H9 (cell line): ENCODE measurements at regions not wholly inside any gene's neighbourhood (a gene's known extent, or its start where the extent isn't known, plus 50 kb on each side); places are given as distances from the start of the nearest gene placed in this dataset.

Experiments
- DNase-seq: peaks from one replicate; pipeline ENCODE4 v3.0.0-alpha.2; 2017
- H2AFZ ChIP-seq: one replicate; pipeline ENCODE4 v1.6.1; 2013; ENCODE audit warnings: mild to moderate bottlenecking, low read length, control low read depth, moderate library complexity
- H2AK5ac ChIP-seq: 2 replicates; pipeline ENCODE4 v1.6.1; 2013; ENCODE audit warnings: low read length, control low read depth, mixed read lengths; ENCODE audit not compliant: insufficient read length
- H2BK120ac ChIP-seq: one replicate; pipeline ENCODE4 v1.6.1; 2013; ENCODE audit warnings: low read depth, mild to moderate bottlenecking, low read length, control low read depth, inconsistent platforms; ENCODE audit not compliant: poor library complexity, severe bottlenecking
- H2BK12ac ChIP-seq: 2 replicates; pipeline ENCODE4 v1.6.1; 2013; ENCODE audit warnings: low read length, control low read depth, mixed read lengths, low read depth; ENCODE audit not compliant: insufficient read length
- H2BK15ac ChIP-seq: 2 replicates; pipeline ENCODE4 v1.6.1; 2013; ENCODE audit warnings: low read depth, low read length, control low read depth
- H2BK20ac ChIP-seq: one replicate; pipeline ENCODE4 v1.6.1; 2013; ENCODE audit warnings: low read depth, mild to moderate bottlenecking, low read length, control low read depth, inconsistent platforms; ENCODE audit not compliant: poor library complexity, severe bottlenecking
- H2BK5ac ChIP-seq: 2 replicates; pipeline ENCODE4 v1.6.1; 2013; ENCODE audit warnings: low read length, control low read depth, mixed read lengths; ENCODE audit not compliant: insufficient read length
- H3K14ac ChIP-seq: 2 replicates; pipeline ENCODE4 v1.6.1; 2013; ENCODE audit warnings: low read length, control low read depth; ENCODE audit not compliant: insufficient read depth
- H3K18ac ChIP-seq: 2 replicates; pipeline ENCODE4 v1.6.1; 2013; ENCODE audit warnings: low read depth, mild to moderate bottlenecking, mixed read lengths, low read length, control low read depth; ENCODE audit not compliant: insufficient read length
- H3K23ac ChIP-seq: 2 replicates; pipeline ENCODE4 v1.6.1; 2013; ENCODE audit warnings: low read length, control low read depth, mixed read lengths, low read depth; ENCODE audit not compliant: insufficient read length
- H3K23me2 ChIP-seq: 2 replicates; pipeline ENCODE4 v1.6.1; 2013; ENCODE audit warnings: low read depth, mild to moderate bottlenecking, mixed read lengths, low read length, control low read depth; ENCODE audit not compliant: insufficient read length, poor library complexity, severe bottlenecking
- H3K27ac ChIP-seq: 2 replicates; pipeline ENCODE4 v1.5.1; 2013; ENCODE audit warnings: low read length, control low read depth, mixed read lengths, low read depth; ENCODE audit not compliant: insufficient read length
- H3K27me3 ChIP-seq: 2 replicates; pipeline ENCODE4 v1.6.1; 2013; ENCODE audit warnings: low read length, control low read depth, inconsistent platforms; ENCODE audit not compliant: insufficient read depth
- H3K4ac ChIP-seq: 2 replicates; pipeline ENCODE4 v1.6.1; 2013; ENCODE audit warnings: low read depth, mild to moderate bottlenecking, control low read depth, inconsistent platforms, low read length, moderate library complexity
- H3K4me1 ChIP-seq: 2 replicates; pipeline ENCODE4 v1.6.1; 2013; ENCODE audit warnings: low read length, control low read depth, inconsistent platforms; ENCODE audit not compliant: insufficient read depth
- H3K4me2 ChIP-seq: 2 replicates; pipeline ENCODE4 v1.6.1; 2013; ENCODE audit warnings: low read length, control low read depth, mixed read lengths; ENCODE audit not compliant: insufficient read length, insufficient read depth
- H3K56ac ChIP-seq: 2 replicates; pipeline ENCODE4 v1.6.1; 2013; ENCODE audit warnings: low read depth, mild to moderate bottlenecking, mixed read lengths, low read length, control low read depth; ENCODE audit not compliant: insufficient read length
- H3K79me1 ChIP-seq: 2 replicates; pipeline ENCODE4 v1.6.1; 2013; ENCODE audit warnings: low read depth, mild to moderate bottlenecking, moderate library complexity, low read length, control low read depth, inconsistent platforms; ENCODE audit not compliant: insufficient read depth, poor library complexity, severe bottlenecking
- H3K79me2 ChIP-seq: 2 replicates; pipeline ENCODE4 v1.6.1; 2013; ENCODE audit warnings: low read length, control low read depth, inconsistent platforms; ENCODE audit not compliant: insufficient read depth
- H3K9ac ChIP-seq: 2 replicates; pipeline ENCODE4 v1.6.1; 2013; ENCODE audit warnings: low read length, control low read depth, mixed read lengths; ENCODE audit not compliant: insufficient read length; ENCODE audit errors: extremely low read depth
- H3K9me3 ChIP-seq: one replicate; pipeline ENCODE4 v1.6.1; 2013; ENCODE audit warnings: low read depth, low read length, inconsistent platforms; ENCODE audit not compliant: control insufficient read depth
- H3T11ph ChIP-seq: one replicate; pipeline ENCODE4 v1.6.1; 2013; ENCODE audit warnings: mild to moderate bottlenecking, low read length, control low read depth, inconsistent platforms
- H4K20me1 ChIP-seq: one replicate; pipeline ENCODE4 v1.6.1; 2013; ENCODE audit not compliant: control insufficient read depth, insufficient read length, insufficient read depth
- H4K5ac ChIP-seq: 2 replicates; pipeline ENCODE4 v1.6.1; 2013; ENCODE audit warnings: low read depth, mild to moderate bottlenecking, mixed read lengths, low read length, control low read depth; ENCODE audit not compliant: insufficient read length
- H4K8ac ChIP-seq: replicated peaks from 2 replicates; pipeline ENCODE4 v1.6.1; 2013; ENCODE audit warnings: low read length, control low read depth, mixed read lengths, low read depth; ENCODE audit not compliant: insufficient read length
- H4K91ac ChIP-seq: 2 replicates; pipeline ENCODE4 v1.6.1; 2013; ENCODE audit warnings: low read depth, mild to moderate bottlenecking, moderate library complexity, mixed read lengths, low read length, control low read depth; ENCODE audit not compliant: insufficient read length
- H3K27ac Mint-ChIP-seq, 3 experiments: 2 replicates in 2 of 3; 3 replicates in 1 of 3; pipeline ENCODE4 v1.8.0; 2020 to 2021; ENCODE audit warnings: mixed read lengths in 3 of 3, mild to moderate bottlenecking in 1 of 3, moderate library complexity in 1 of 3
- H3K27me3 Mint-ChIP-seq: 2 replicates; pipeline ENCODE4 v1.8.0; 2021; ENCODE audit warnings: low read depth, mild to moderate bottlenecking, moderate library complexity, mixed read lengths
- H3K36me3 Mint-ChIP-seq, 3 experiments: 2 replicates in 2 of 3; 3 replicates in 1 of 3; pipeline ENCODE4 v1.8.0; 2020 to 2021; ENCODE audit warnings: low read depth in 3 of 3, mixed read lengths in 3 of 3; ENCODE audit not compliant: insufficient read depth in 1 of 3
- H3K4me1 Mint-ChIP-seq, 2 experiments: 2 replicates each; pipeline ENCODE4 v1.8.0; 2020; ENCODE audit warnings: mixed read lengths in 2 of 2
- H3K4me3 Mint-ChIP-seq, 2 experiments: 2 replicates in 1 of 2; 3 replicates in 1 of 2; pipeline ENCODE4 v1.8.0; 2020 to 2021; ENCODE audit warnings: mild to moderate bottlenecking in 2 of 2, mixed read lengths in 2 of 2, moderate library complexity in 1 of 2
- H3K9me3 Mint-ChIP-seq, 2 experiments: 2 replicates in 1 of 2; 3 replicates in 1 of 2; pipeline ENCODE4 v1.8.0; 2020; ENCODE audit warnings: mild to moderate bottlenecking in 2 of 2, mixed read lengths in 2 of 2, moderate library complexity in 1 of 2
- WGBS: extraction: QIAGEN DNeasy Blood & Tissue Kit; methylation state at CpG from one replicate; pipeline ENCODE4 v1.1.7; 2013; ENCODE audit warnings: missing lambda C conversion rate, low lambda C conversion rate, mixed read lengths; ENCODE audit not compliant: insufficient read length; ENCODE audit errors: extremely low coverage; 5-methylcytosine and 5-hydroxymethylcytosine counted together
- TF ChIP-seq, protein P1 (sequence below): fragments of 200-600 bp; sonication (generic); conservative IDR thresholded peaks from 3 replicates; pipeline ENCODE4 v1.8.0; 2021; ENCODE audit warnings: antibody characterized with exemption, mild to moderate bottlenecking

DNA sequence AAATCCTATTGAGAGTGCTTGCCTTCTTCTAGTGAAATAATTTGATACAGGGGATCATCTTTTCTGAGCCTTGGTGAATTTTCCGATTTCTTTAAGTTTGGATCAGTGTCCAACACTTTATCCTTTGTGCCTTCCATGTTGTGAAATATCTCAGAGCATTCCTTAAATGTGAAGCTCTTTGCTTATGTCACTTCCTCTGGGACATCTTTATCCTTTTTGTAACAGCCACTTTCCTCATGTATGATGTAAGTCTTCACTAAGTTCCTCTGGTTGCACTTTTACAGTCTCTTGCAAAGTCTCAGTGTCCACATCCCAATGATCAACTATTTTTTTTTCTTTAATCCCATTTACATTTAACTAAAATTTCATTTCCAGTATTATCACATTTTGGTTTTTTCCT, 254.2 kb downstream of the EN1 start:
- Histone ChIP-seq H4K91ac (no peak overlapping the region), H3K4me1 (no peaks in the 10 kb centered on the region), H3K9ac (no peak overlapping the region), H3K4me2 (no peak overlapping the region), H3K56ac (no peak overlapping the region), H3K79me2 (no peaks in the 10 kb centered on the region; the same call in 1 of the 2 replicates), H2AK5ac (no peak overlapping the region), H2BK12ac (no peak overlapping the region), H3K18ac (no peak overlapping the region), H3K9me3 (no peaks in the 10 kb centered on the region), H4K20me1 (no peaks in the 10 kb centered on the region), H2BK120ac (no peak overlapping the region), H3K79me1 (no peaks in the 10 kb centered on the region), H3K27me3 (no peaks in the 10 kb centered on the region), H3T11ph (no peak overlapping the region), H3K27ac (no peak overlapping the region), H3K4ac (no peak overlapping the region), H2AFZ (no peak overlapping the region), H4K8ac (no peak overlapping the region), H3K23ac (no peak overlapping the region), H2BK20ac (no peak overlapping the region), H3K14ac (no peak overlapping the region), H2BK5ac (no peak overlapping the region), H2BK15ac (no peak overlapping the region), H4K5ac (no peak overlapping the region), H3K23me2 (no peaks in the 10 kb centered on the region)
- Mint-ChIP-seq H3K27ac (no peak overlapping the region), H3K27me3 (no peaks in the 10 kb centered on the region; the same call in 1 of the 2 replicates), H3K4me1 (peaks cover 8 to 10% of the 10 kb centered on the region in 2 experiments), H3K9me3 (peaks cover 10 to 11% of the 10 kb centered on the region in 2 experiments; a peak in 4 of 5 replicates), H3K36me3 (peaks cover 0 to 5% (median 0%) of the 10 kb centered on the region in 3 experiments; a peak in 1 of 7 replicates), H3K4me3 (no peak overlapping the region)
- no CpG with 5 or more reads among the region's 1 CpG for WGBS
- no peak for DNase-seq
- TF ChIP-seq, protein P1, sequence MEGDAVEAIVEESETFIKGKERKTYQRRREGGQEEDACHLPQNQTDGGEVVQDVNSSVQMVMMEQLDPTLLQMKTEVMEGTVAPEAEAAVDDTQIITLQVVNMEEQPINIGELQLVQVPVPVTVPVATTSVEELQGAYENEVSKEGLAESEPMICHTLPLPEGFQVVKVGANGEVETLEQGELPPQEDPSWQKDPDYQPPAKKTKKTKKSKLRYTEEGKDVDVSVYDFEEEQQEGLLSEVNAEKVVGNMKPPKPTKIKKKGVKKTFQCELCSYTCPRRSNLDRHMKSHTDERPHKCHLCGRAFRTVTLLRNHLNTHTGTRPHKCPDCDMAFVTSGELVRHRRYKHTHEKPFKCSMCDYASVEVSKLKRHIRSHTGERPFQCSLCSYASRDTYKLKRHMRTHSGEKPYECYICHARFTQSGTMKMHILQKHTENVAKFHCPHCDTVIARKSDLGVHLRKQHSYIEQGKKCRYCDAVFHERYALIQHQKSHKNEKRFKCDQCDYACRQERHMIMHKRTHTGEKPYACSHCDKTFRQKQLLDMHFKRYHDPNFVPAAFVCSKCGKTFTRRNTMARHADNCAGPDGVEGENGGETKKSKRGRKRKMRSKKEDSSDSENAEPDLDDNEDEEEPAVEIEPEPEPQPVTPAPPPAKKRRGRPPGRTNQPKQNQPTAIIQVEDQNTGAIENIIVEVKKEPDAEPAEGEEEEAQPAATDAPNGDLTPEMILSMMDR, result no peak
